GM12864 (cell line): ENCODE measurements at regions not wholly inside any gene's neighbourhood (a gene's known extent, or its start where the extent isn't known, plus 50 kb on each side); places are given as distances from the start of the nearest gene placed in this dataset.

Experiments
- DNase-seq: peaks from one replicate; pipeline ENCODE4 v3.0.0-alpha.2; 2011; ENCODE audit warnings: low read depth
- H3K4me3 ChIP-seq: 2 replicates; pipeline ENCODE4 v1.5.1; 2011; ENCODE audit warnings: mild to moderate bottlenecking, low read depth, low read length, control low read depth
- CTCF ChIP-seq: IDR thresholded peaks from 2 replicates; pipeline ENCODE4 v1.5.1; 2011; ENCODE audit warnings: low read depth, mild to moderate bottlenecking, moderate library complexity, low read length, control low read depth, inconsistent platforms; ENCODE audit errors: missing control alignments

GRCh38 chr20:51104960-51105920 lies 82.3 kb upstream of the KCNG1 start:
- TF ChIP-seq CTCF = no peak
- no peak for DNase-seq
- H3K4me3 ChIP-seq = no peak overlapping the region

GRCh38 chr20:51100617-51101016 lies 77.7 kb upstream of the KCNG1 start:
- no peak for DNase-seq
- H3K4me3 ChIP-seq = no peak overlapping the region
- no peak for TF ChIP-seq CTCF

GRCh38 chr20:51098284-51098810 lies 75.4 kb upstream of the KCNG1 start:
- no peak for DNase-seq
- no peak overlapping the region for H3K4me3 ChIP-seq
- no peak for TF ChIP-seq CTCF

- TF ChIP-seq CTCF = no peak
- H3K4me3 ChIP-seq = no peak overlapping the region
- no peak for DNase-seq
Observed at GRCh38 chr20:51097351-51098120, 74.6 kb upstream of the KCNG1 start.

GRCh38 chr20:51096582-51097267 lies 73.8 kb upstream of the KCNG1 start:
- no peak for DNase-seq
- H3K4me3 ChIP-seq = no peak overlapping the region
- TF ChIP-seq CTCF = no peak

- H3K4me3 ChIP-seq = no peak overlapping the region
- TF ChIP-seq CTCF = no peak
- no peak for DNase-seq
Observed at GRCh38 chr20:51095633-51096521, 73.0 kb upstream of the KCNG1 start.
